GM19438 (cell line): ENCODE measurements at regions not wholly inside any gene's neighbourhood (a gene's known extent, or its start where the extent isn't known, plus 50 kb on each side); places are given as distances from the start of the nearest gene placed in this dataset.
"Not testable (repeated sequence)": the region's sequence is repeated elsewhere in the genome, so short reads cannot be mapped to it uniquely, and the experiment has no call there.

Experiments used
- ATAC-seq: cut with Tn5 transposase; IDR thresholded peaks from one replicate; pipeline ENCODE4 v1.9.1; 2021; ENCODE audit warnings: low read depth; ENCODE audit not compliant: unreplicated experiment

DNA sequence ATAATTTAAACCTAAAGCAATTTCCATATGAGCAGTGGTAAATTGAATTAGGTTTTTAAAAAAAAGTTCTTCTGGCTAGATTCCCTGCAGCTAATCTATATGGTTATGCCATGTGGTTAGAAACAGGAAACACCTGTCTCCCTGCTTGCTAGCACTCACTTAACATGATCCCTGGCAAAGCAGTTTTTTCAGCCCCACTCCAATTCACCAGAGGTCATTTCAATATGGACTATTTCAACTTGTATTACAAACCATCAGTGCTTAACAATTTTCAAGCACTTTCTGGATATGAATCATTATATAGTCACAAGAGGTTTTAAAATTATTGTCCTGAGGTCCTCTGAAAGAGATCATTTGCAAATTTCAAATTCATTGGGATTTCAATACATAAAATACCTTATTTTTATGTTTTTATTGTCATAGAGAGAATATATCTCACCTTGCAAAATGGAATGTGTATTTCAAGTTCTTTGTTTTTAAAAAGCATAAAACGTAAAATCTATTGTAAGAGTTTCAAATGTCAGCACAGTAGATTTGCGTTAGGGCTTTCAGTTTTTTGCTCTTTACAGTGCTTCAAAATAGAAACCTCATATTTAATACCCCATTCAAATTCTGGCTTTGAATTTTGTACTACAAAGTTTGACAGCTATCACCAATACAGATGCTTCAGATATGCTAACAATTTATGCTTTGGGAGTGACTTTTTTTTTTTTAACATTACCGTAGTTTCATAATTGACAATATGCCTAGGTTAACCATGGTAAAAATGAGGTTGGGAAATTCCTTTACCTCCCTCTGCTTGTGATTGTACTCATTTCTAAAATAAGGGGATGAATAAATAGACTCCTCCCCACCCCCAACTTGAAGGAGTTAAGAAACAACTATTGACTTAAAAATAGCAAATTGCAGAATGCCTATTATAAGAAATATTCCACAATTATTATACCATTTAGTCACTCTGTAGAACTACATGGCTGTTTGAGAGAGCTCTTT lies 117.5 kb upstream of the HGF start:
- ATAC-seq, result peak; percentile 55

DNA sequence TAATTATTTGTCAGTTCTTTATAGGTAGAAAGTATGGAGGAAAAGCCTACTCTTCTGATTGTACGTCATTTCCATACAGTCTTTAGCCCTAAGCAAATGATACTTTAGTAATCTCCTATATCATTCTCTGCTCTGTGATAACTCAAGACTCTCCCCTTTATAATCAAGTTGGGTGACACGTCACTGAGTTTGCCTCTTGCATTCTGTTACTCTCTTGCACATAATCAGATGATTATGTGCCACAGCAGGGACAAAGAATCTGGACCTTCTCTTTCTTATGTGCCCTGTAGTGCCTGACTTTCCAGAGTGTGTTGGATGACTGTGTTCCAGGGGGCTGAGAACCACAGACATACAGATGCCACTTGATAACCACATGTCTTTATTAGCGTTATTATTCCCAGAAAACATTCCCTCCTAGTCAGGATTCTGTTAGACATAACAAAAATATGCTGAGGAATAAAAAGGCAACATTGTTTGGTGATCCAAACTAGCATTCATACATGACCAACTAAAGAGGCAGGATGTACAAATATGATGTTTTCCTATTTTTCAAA lies 116.4 kb upstream of the HGF start:
- no peak for ATAC-seq

DNA sequence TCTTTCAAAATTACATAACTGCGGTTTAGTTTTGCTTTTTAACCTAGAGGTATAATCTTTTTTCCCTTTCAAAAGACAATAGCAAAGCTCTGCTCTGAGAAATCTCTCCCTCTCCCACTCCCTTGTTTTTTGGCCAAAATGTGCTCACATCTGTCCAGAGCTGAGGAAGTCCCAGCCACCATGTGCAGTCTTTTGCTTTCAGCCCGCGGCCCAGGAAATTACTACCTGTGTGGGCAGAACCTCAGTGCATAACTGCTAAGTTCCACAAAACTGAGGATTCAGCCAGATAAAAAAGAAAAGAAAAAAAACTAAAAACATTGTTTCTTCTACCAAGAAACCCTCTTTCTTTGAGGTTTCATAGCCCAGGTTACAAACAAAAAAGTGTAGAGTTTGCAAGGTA lies 115.0 kb upstream of the HGF start:
- no peak for ATAC-seq

DNA sequence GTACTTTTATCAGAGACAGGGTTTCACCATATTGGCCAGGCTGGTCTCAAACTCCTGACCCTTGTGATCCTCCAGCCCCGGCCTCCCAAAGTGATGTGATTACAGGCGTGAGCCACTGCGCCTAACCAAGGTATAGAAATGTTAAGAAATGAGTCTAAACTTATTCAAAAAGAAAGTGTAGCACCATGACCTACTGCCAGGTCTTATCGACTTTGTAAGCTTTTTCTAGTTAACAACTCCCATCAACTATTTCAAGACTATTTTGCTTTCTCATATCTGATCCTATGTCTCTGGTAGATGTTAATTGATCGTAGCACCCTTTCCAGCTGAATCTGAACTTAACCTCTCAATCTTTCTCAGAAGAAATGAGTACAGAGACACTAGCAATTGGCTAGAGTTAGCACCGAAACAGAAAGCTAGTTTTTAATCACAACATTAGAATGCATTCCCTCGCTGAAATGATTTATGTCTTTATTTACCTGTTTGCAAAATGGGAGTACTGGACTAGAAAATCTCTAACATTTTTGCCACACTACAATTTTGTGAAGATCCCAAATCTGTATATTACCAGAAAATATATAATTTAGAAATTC lies 114.0 kb upstream of the HGF start:
- ATAC-seq, result no peak

DNA sequence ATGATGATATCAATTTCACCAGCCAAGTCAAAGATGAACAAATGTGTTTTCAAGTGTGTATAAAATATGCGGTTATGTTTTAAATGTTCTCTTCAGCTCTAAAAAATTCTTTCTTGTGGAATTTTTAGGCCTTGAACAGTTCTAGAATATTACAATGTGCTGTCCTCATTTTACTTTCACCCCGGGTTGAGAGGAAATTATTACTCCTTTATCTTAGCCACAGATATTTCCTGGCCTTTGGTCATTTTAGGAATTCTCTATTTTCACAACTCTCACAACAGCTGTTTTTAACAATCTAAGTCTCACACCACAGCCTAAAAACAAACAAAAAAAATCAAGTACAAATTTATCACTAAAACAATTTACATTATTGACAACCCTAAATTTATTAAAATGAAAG lies 112.2 kb upstream of the HGF start:
- ATAC-seq, result no peak

DNA sequence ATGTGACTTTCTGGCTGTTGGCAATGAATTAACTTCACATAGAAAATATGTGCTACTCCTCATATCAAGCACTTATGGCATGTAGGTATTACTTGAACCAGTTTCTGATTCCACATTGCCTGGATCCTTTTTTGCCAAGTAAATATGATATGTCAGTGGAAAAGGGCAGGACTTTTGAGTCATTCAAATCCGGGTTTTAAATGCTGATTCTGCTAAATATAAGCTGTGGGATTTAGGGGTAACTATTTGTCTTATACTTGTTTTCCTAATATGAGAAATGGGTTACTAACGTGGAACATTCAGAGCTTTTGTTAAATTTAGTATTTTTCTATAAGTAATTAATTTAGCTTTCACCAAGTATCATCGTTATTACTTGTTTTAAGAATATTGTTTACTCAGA lies 108.0 kb upstream of the HGF start:
- ATAC-seq, result no peak

DNA sequence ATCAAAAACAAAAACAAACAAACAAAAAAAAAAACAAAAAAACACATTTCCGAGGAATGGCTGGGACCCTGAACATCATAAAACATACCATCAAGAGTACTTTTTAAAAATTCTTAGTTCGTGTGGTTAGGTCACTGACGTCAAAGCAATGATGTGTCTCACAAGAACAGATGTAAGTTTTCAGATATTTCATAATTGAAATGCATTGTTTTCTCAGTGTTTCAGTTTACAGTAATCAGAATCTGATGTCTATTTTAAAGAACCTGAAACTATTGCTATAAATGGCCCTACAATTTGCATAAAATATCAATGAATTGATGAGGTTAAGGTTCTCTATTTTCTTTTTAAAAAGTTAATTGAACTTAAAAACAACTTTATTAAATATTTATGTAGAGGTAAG lies 103.7 kb upstream of the HGF start:
- ATAC-seq, result no peak

DNA sequence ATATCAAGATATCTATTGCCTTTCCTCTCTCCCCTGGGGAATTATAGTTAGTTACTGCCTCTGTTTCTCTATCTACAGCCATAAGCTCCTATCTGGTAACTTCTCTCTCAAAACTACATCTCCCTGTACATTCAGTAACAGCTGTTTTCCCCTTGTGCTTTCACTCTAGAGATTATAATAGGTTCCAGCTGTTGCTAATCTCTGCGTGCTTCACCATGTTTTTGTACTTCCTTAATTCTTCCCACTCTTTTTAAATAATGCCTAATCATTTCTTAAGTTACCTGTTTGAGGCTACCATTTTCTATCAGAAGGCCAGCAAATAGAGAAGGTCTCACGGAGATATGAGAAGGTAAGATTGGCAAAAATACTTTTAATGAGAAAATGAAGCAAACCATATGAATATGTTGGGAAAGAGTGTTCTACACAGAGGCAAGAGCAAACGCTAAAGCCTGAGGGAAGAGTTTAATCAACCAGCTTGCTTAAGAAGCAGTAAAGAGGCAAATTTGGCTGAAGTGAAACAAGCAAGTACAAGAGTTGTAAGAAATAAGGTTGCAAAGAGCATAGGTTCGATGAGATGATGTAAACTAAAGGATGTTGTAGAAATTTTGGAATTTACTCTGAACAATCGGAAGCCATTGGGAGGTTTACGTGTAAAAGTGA lies 101.9 kb upstream of the HGF start:
- ATAC-seq, result no peak

DNA sequence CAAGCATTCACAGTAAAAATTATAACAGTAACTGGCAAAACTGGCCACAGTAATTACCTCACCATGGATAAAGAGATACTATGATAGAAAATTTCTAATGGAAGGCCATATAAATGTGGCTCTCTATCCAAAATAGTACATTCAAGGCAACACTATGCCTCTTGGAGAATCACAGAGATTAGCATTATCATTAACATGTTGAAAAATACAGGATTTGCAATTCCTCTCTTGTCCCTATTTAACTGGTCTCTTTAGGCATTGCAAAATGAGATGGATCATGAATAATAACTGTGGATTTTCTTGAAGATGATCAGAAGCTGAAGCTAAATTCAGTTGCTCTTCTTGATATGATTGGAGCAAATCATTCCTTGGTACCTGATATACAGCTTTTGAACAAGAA lies 100.8 kb upstream of the HGF start:
- no peak for ATAC-seq

DNA sequence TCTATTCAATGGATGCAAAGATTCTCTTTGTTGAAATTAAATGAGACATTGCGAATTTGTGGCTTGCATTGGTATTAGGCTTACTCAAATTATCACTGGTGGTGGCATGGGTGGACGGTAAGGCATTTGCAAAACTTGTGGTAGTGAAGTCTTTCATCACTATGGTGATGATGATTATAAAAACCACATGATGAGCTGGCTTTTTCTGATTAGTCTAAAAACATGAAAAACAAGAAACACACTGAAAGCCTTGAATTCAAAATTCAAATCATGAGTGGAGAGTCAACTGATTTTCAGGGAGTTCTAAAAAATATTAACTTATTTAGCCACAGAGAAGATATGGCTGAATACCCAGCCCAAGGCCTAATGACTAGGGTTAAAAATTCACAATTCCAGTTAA lies 99.8 kb upstream of the HGF start:
- ATAC-seq, result no peak

DNA sequence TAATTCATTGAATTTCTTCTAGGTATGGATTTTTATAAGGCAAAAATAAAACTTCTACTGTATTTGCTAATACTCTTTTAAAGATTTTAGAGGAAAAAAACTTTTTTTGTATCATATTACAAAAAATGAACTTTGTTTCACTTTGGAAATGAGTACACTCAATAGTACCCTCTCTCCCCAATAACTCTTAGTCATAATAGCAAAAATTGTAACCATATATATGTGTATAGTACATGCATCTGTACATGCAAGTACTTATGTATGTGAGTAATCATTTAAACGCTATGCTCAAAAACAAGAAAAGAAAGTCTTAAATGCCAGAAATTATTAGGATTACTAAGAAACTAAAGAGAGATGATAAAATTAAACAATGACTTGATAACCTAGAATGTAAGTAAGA lies 95.9 kb upstream of the HGF start:
- no peak for ATAC-seq

DNA sequence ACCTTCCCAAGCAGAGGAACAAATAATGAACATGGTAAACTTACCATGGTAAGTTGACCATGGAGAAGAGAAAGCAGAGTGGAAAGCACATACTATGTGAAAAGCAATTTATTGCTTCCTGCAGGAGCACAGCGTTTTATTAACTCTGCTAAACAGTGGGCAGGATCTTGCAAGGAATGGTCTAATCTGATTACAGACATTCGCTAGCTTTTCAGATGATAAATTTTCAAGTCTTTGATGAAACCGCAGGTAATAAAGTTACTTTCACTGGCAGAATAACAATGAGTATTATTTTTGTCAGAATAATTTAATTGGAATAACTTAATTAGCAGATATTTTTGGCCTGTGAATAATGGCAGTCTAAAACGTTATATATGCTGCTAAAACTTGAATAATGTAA lies 89.6 kb upstream of the HGF start:
- no peak for ATAC-seq

DNA sequence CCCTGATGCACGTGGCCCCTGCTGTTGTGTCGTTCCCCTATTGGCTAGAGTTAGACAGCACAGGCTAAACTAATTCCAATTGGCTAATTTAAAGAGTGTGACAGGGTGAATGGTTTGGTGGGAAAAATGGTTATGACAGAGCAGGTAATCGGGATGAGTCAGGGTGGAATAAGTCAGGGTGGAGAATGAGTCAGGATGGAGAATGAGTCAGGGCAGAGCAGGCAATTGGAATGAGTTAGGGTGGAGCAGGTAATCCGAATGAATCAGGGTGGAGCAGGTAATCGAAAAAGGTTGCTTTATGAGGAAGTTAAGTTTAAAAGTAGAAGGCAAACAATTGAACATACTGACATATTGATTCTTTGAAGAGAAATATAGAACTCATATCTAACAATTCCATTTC lies 89.0 kb upstream of the HGF start:
- ATAC-seq, result not testable (repeated sequence)

DNA sequence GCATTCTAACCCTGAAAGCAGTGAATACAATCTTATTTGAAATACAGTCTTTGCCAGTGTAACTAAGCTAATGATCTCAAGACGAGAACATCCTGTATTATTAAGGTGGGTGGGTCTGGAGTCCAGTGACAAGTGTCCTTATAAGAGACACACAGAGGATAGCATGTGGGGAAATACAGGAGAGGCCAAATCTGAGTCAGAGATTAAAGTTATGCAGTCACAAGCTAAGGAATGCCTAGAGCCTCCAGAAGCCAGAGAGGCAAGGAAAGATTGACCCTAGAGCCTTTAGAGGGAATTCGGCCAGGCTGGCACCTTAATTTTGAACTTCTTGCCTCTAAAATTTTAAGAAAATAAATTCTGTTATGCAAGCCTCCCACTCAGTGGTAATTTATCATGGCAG lies 87.5 kb upstream of the HGF start:
- no peak for ATAC-seq

DNA sequence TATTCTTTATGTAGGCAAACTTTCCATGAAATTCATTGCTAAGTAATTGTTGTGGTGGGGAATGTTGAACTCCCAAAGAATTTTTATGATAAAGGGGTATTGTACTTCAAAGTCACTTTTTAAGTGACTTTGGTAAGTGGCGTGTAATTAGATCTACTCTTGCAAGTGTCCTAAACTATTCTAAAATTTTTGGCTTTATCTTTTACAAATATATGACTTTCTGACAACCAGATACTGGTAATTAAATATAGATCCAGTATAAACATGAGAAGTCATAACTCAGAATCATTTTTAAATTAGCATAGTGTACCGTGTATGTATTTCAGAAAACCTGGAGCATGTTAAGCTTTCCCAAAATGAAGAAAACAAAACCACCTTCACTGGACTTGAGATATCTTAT lies 84.7 kb upstream of the HGF start:
- no peak for ATAC-seq

DNA sequence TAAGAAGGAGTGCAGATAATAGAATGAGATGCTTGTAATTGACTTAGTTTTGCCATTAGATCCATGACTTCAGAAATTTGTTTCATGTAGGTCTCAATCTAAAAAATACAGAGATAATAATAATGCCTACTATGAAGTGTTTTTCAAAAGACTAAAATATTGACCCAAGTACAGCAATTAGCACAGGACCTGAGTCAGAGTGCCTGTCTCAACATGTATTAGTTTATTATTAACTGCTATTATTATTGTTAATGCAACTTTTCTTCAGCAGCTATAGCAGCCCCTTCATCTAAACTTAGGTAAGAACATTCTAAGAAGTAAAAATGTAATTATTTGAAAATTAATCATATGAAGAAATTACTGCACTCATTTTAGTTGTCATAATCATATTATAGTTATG lies 82.9 kb upstream of the HGF start:
- no peak for ATAC-seq

DNA sequence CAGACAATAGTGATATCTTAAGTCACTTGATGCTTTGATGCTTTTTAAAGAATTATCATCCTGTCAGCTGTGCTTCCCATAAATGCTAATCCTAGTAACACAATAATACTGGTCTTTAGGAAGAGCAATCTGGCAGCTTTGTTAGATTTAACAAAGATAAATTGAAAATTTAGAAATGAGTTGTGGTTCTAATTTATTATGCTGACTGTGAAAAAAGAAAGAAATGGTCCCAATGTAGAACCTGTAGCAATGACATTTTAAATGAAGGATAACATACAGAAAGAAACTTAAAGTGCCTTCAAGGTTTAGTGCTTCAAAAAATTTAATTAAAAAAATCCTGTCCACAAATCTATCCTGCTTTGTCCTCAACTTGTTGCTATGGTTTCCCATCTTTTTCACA lies 81.6 kb upstream of the HGF start:
- ATAC-seq, result no peak

DNA sequence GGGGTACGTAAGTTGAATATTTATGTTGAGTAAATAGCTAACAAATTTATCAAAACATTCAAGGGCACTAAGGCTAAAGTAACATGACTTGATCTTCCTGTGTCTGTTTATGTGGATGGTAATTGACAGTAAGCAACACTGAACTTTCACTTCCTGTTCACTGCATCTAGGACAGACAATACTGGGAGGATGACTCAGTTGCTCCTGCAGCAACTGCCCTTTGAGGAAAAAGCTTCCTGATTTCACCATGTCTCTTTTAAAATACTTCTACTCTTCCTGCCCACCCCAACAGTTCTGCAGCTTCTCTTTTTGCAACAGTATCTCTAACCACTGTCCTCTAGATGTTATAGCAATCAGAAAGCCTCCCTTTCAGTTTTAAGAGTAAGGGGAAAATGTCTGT lies 76.6 kb upstream of the HGF start:
- no peak for ATAC-seq

DNA sequence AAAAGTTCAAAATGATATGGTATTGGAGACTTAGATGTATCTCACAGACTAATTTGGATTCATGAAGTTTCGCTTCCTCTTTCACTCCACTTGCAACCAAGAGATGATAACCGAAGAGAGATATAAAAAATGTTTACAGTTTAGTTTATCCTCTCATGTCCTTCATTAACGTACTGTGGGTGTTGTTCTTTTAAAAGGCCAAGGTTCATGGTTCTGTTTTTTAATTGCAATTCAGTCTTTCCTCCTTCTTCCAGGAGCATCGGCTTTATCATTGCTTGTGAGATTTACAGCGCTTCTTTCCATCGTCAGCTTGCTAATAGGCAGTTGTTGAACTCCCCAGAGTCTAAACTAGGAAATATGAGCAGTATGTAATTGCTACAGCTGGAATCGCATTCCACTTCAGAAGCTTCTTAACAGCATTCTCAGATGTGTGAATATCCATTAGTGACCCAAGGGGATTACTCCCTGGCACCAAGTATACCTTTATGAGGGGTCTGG lies 75.9 kb upstream of the HGF start:
- peak; percentile 75 for ATAC-seq

DNA sequence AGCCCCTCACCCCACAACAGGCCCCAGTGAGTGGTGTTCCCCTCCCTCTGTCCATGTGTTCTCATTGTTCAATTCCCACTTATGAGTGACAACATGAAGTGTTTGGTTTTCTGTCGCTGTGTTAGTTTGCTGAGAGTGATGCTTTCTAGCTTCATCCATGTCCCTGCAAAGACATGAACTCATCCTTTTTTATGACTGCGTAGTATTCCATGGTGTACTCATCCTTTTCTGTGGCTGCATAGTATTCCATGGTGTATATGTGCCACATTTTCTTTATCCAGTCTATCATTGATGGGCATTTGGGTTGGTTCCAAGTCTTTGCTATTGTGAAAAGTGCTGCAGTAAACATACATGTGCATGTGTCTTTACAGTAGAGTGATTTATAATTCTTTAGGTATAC lies 73.8 kb upstream of the HGF start:
- ATAC-seq, result not testable (repeated sequence)

DNA sequence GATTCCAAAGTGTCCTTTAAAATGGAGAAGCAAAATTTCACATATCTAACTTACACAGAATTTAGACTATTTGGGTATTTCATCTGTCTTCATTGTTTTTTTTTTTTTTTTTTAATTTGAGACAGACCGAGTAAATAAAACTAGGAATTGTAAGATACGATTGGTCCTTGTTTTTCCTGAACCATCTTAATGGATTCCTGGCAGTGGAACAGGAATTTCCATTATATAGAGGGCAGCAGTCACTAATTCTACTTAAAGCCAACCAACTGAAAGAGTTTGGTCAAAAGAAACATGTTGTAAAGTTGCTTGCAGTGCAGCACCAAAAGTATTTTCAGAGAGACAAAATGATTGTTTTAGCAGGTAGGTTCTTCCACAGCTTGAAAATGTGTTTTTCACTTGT lies 72.5 kb upstream of the HGF start:
- ATAC-seq, result no peak
